ENCODE measurements at regions not wholly inside any gene's neighbourhood (a gene's known extent, or its start where the extent isn't known, plus 50 kb on each side); places are given as distances from the start of the nearest gene placed in this dataset.

DNA sequence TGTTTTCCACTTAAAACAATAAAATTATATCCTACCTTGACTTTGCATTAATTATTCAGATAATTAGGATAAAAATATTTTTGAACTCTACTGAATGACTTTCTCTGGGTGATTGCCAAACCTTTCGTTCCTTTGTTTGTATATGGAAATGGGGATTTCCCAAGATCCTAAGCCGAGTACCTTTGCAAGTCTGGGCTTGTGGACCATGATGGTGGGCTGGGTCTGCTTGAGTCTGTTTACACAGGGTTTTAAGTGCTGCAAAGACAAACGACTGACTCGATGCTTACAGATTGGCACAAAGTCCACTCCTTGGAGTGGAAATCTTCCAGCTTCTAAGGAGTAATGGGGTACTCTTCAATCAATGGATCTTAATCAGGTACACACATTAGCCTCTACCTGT lies 659.5 kb downstream of the TSN start:
- no peaks in the 10 kb centered on the region for H3K36me3 Mint-ChIP-seq (ENCODE audit: low read depth, unreplicated experiment)
- no peaks in the 10 kb centered on the region for H3K9me3 Mint-ChIP-seq (ENCODE audit: unreplicated experiment)
- TF ChIP-seq CTCF (IDR thresholded peaks at IDR 0.05; ENCODE audit: unreplicated experiment), result no peak

GRCh38 chr2:122417114-122417513 lies 661.7 kb downstream of the TSN start:
- Mint-ChIP-seq H3K4me1 (ENCODE audit: unreplicated experiment) (no peaks in the 10 kb centered on the region), H3K4me3 (ENCODE audit: unreplicated experiment) (no peak overlapping the region), H3K27me3 (ENCODE audit: unreplicated experiment) (no peaks in the 10 kb centered on the region), H3K9me3 (ENCODE audit: unreplicated experiment) (no peaks in the 10 kb centered on the region), H3K27ac (ENCODE audit: unreplicated experiment) (no peak overlapping the region), H3K36me3 (ENCODE audit: low read depth, unreplicated experiment) (no peaks in the 10 kb centered on the region)
- no peak for DNase-seq (ENCODE audit: low spot score)
- TF ChIP-seq CTCF (IDR thresholded peaks at IDR 0.05; ENCODE audit: unreplicated experiment), result no peak

More for the DNA sequence above, 659.5 kb downstream of the TSN start:
- DNase-seq (ENCODE audit: low spot score), result no peak
- Mint-ChIP-seq H3K27ac (ENCODE audit: unreplicated experiment) (no peak overlapping the region), H3K4me1 (ENCODE audit: unreplicated experiment) (no peaks in the 10 kb centered on the region), H3K27me3 (ENCODE audit: unreplicated experiment) (peaks cover 2% of the 10 kb centered on the region), H3K4me3 (ENCODE audit: unreplicated experiment) (no peak overlapping the region)

DNA sequence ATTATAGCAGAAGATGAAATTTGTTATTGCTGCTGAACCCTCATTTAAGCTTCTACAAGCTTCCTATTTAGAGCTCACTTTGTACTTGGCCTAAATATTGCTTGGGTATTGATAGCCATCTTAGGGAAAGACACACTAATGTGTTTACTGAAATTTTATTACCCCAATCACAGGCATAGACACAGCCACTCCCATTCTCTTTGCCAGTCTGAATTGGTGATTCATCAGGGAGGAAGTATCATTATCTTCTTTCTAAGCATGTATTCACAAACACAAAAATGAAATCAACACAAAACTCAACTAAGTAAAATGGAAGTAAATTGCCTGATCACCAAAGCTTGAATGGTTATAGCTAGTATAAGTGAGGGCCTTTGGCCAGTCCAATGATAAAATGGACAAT lies 666.3 kb downstream of the TSN start:
- Mint-ChIP-seq H3K4me1 (ENCODE audit: unreplicated experiment) (no peaks in the 10 kb centered on the region), H3K4me3 (ENCODE audit: unreplicated experiment) (no peak overlapping the region), H3K9me3 (ENCODE audit: unreplicated experiment) (no peaks in the 10 kb centered on the region), H3K27me3 (ENCODE audit: unreplicated experiment) (no peaks in the 10 kb centered on the region), H3K36me3 (ENCODE audit: low read depth, unreplicated experiment) (no peaks in the 10 kb centered on the region), H3K27ac (ENCODE audit: unreplicated experiment) (no peak overlapping the region)
- TF ChIP-seq CTCF (IDR thresholded peaks at IDR 0.05; ENCODE audit: unreplicated experiment), result no peak
- no peak for DNase-seq (ENCODE audit: low spot score)

- no peak overlapping the region for H3K4me3 Mint-ChIP-seq (ENCODE audit: unreplicated experiment)
- DNase-seq (ENCODE audit: low spot score), result no peak
- no peaks in the 10 kb centered on the region for H3K36me3 Mint-ChIP-seq (ENCODE audit: low read depth, unreplicated experiment)
- TF ChIP-seq CTCF (IDR thresholded peaks at IDR 0.05; ENCODE audit: unreplicated experiment), result no peak
- H3K27me3 Mint-ChIP-seq (ENCODE audit: unreplicated experiment), result no peaks in the 10 kb centered on the region
- H3K9me3 Mint-ChIP-seq (ENCODE audit: unreplicated experiment), result no peaks in the 10 kb centered on the region
- H3K27ac Mint-ChIP-seq (ENCODE audit: unreplicated experiment), result no peak overlapping the region
- no peaks in the 10 kb centered on the region for H3K4me1 Mint-ChIP-seq (ENCODE audit: unreplicated experiment)
Observed at GRCh38 chr2:122422384-122422991, 667.0 kb downstream of the TSN start.

- Mint-ChIP-seq H3K27ac (ENCODE audit: unreplicated experiment) (no peak overlapping the region), H3K4me3 (ENCODE audit: unreplicated experiment) (no peak overlapping the region), H3K4me1 (ENCODE audit: unreplicated experiment) (no peaks in the 10 kb centered on the region), H3K9me3 (ENCODE audit: unreplicated experiment) (no peaks in the 10 kb centered on the region), H3K27me3 (ENCODE audit: unreplicated experiment) (no peaks in the 10 kb centered on the region), H3K36me3 (ENCODE audit: low read depth, unreplicated experiment) (no peaks in the 10 kb centered on the region)
- TF ChIP-seq CTCF (IDR thresholded peaks at IDR 0.05; ENCODE audit: unreplicated experiment), result no peak
- no peak for DNase-seq (ENCODE audit: low spot score)
Observed at GRCh38 chr2:122423934-122424333, 668.5 kb downstream of the TSN start.

All from endothelial cell (in vitro differentiated cells).